ENCODE measurements at regions not wholly inside any gene's neighbourhood (a gene's known extent, or its start where the extent isn't known, plus 50 kb on each side); places are given as distances from the start of the nearest gene placed in this dataset.

DNA sequence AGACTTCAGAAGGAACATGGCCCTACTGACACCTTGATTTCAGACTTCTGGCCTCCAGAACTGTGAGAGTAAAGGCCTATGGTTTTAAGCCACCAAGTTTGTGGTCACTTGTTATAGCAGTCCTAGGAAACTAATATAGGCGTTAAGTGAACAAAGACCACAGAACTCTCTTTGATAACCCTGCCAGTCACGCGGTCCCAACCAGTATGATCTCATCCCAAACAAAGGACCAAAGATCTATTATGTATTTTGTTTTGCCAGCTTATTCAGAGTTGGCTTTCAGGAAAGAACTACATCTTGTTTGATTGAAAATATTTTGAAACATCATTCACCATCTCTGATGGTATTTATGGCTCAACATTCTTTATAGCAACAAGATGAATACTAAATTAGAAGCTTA lies 294.4 kb upstream of the SLCO3A1 start:
- TF ChIP-seq, protein P1, sequence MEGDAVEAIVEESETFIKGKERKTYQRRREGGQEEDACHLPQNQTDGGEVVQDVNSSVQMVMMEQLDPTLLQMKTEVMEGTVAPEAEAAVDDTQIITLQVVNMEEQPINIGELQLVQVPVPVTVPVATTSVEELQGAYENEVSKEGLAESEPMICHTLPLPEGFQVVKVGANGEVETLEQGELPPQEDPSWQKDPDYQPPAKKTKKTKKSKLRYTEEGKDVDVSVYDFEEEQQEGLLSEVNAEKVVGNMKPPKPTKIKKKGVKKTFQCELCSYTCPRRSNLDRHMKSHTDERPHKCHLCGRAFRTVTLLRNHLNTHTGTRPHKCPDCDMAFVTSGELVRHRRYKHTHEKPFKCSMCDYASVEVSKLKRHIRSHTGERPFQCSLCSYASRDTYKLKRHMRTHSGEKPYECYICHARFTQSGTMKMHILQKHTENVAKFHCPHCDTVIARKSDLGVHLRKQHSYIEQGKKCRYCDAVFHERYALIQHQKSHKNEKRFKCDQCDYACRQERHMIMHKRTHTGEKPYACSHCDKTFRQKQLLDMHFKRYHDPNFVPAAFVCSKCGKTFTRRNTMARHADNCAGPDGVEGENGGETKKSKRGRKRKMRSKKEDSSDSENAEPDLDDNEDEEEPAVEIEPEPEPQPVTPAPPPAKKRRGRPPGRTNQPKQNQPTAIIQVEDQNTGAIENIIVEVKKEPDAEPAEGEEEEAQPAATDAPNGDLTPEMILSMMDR (IDR thresholded peaks at IDR 0.05) = no peak
- TF ChIP-seq EP300 (IDR thresholded peaks at IDR 0.05) = no peak

Data from gastroesophageal sphincter (tissue), 3 donors.